K562 (cell line): ENCODE measurements at regions not wholly inside any gene's neighbourhood (a gene's known extent, or its start where the extent isn't known, plus 50 kb on each side); places are given as distances from the start of the nearest gene placed in this dataset.

Source experiments
- ATAC-seq: fragments of 200-7000 bp; cut with Tn5 transposase; 3 replicates; pipeline ENCODE4 v1.9.1; 2020; ENCODE audit warnings: moderate library complexity
- BruUV-seq: library from RNA; stranded (reverse); fragments of 400-500 nt; replicated peaks from 2 replicates; lab custom pipeline; 2021; lab: Mats Ljungman, UMichigan
- CTCF ChIA-PET: fragments of 300-600 bp; formaldehyde crosslinking; extraction: SDS; loops from one replicate; lab custom pipeline; 2021; ENCODE audit warnings: low intra/inter-chr PET ratio; lab: Yijun Ruan, JAX
- POLR2A ChIA-PET: fragments of 300-600, 350-650 bp; sonication (Branson Sonifier 250); formaldehyde crosslinking; extraction: SDS; loops from one replicate; lab custom pipeline; 2021; ENCODE audit warnings: antibody characterized with exemption, inconsistent platforms; lab: Yijun Ruan, JAX
- DNase-seq, 4 experiments: peaks; one replicate each; pipeline versions ENCODE4 v3.0.0 to v3.0.0-alpha.2; 2011 to 2018; ENCODE audit warnings: low spot score in 3 of 4, mixed read lengths in 3 of 4; ENCODE audit errors: extremely low read depth in 1 of 4
- FAIRE-seq: peaks from 2 replicates; lab custom pipeline; 2011; peaks lifted over from hg19 to GRCh38; lab: Jason Lieb, UNC
- H2AFZ ChIP-seq: 2 replicates; pipeline ENCODE4 v1.6.0; 2011; ENCODE audit warnings: low read depth, low read length, control low read depth, inconsistent platforms
- H3K27ac ChIP-seq: fragments of 200-600 bp; 3 replicates; pipeline ENCODE4 v1.8.0; 2011; ENCODE audit warnings: low read depth, mild to moderate bottlenecking, control low read depth, inconsistent platforms, low read length, moderate library complexity, mixed read lengths; ENCODE audit errors: extremely low read depth
- H3K27me3 ChIP-seq, 2 experiments: fragments of 300-600 bp in 1 of 2; 2 replicates in 1 of 2; 3 replicates in 1 of 2; pipeline versions ENCODE4 v1.6.0 to v1.8.0; 2011; ENCODE audit warnings: inconsistent platforms in 2 of 2, low read length in 2 of 2, mild to moderate bottlenecking in 1 of 2, mixed read lengths in 1 of 2, moderate library complexity in 1 of 2; ENCODE audit not compliant: control insufficient read depth in 2 of 2, insufficient read depth in 2 of 2
- H3K36me3 ChIP-seq: fragments of 300-600 bp; 3 replicates; pipeline ENCODE4 v1.8.0; 2011; ENCODE audit warnings: mild to moderate bottlenecking, low read length, inconsistent platforms; ENCODE audit not compliant: control insufficient read depth, insufficient read depth
- H3K4me1 ChIP-seq, 2 experiments: fragments of 200-600 bp in 1 of 2; replicated peaks in 1 of 2; 2 replicates in 1 of 2; 3 replicates in 1 of 2; pipeline versions ENCODE4 v1.5.1 to v1.8.0; 2011; ENCODE audit warnings: inconsistent platforms in 2 of 2, low read length in 2 of 2, mild to moderate bottlenecking in 1 of 2, mixed read lengths in 1 of 2, moderate library complexity in 1 of 2; ENCODE audit not compliant: control insufficient read depth in 2 of 2, insufficient read depth in 2 of 2
- H3K4me2 ChIP-seq: 2 replicates; pipeline ENCODE4 v1.6.1; 2011; ENCODE audit warnings: low read length, control low read depth, inconsistent platforms, mixed read lengths; ENCODE audit not compliant: insufficient read depth
- H3K4me3 ChIP-seq: fragments of 200-600 bp; sonication (generic), shearing (Covaris generic); 2 replicates; pipeline ENCODE4 v1.5.1; 2016; ENCODE audit warnings: control low read depth, inconsistent platforms
- H3K79me2 ChIP-seq: fragments of 200-600 bp; 3 replicates; pipeline ENCODE4 v1.8.0; 2011; ENCODE audit warnings: low read length, inconsistent platforms; ENCODE audit not compliant: control insufficient read depth, insufficient read depth
- H3K9ac ChIP-seq, 2 experiments: 2 replicates each; pipeline versions ENCODE4 v1.6.0 to v1.6.1; 2011; ENCODE audit warnings: low read depth in 2 of 2, low read length in 2 of 2, control low read depth in 1 of 2, inconsistent platforms in 1 of 2, mild to moderate bottlenecking in 1 of 2, mixed read lengths in 1 of 2; ENCODE audit not compliant: insufficient read depth in 1 of 2
- H3K9me1 ChIP-seq: one replicate; pipeline ENCODE4 v1.6.0; 2011; ENCODE audit warnings: inconsistent platforms, mild to moderate bottlenecking, low read length, moderate library complexity; ENCODE audit not compliant: control insufficient read depth, insufficient read depth
- H3K9me3 ChIP-seq: replicated peaks from 2 replicates; pipeline ENCODE4 v1.5.1; 2011; ENCODE audit warnings: low read depth, low read length, inconsistent platforms; ENCODE audit not compliant: control insufficient read depth, insufficient read depth
- H4K20me1 ChIP-seq: replicated peaks from 2 replicates; pipeline ENCODE4 v1.6.1; 2011; ENCODE audit warnings: low read length, inconsistent platforms, mixed read lengths; ENCODE audit not compliant: control insufficient read depth, insufficient read depth
- GATAD2B ChIP-seq: fragments of 450-650 bp; IDR thresholded peaks from 2 replicates; pipeline ENCODE4 v1.6.1; 2017; ENCODE audit warnings: mild to moderate bottlenecking, borderline replicate concordance
- HMGXB4 ChIP-seq: sonication (generic); formaldehyde crosslinking; IDR thresholded peaks from 2 replicates; pipeline ENCODE4 v1.8.1; 2023; ENCODE audit warnings: mild to moderate bottlenecking, missing genetic modification reagents
- NELFE ChIP-seq: IDR thresholded peaks from 2 replicates; pipeline ENCODE4 v1.6.1; 2011; ENCODE audit warnings: mild to moderate bottlenecking; ENCODE audit not compliant: insufficient read depth, insufficient read length
- NR2C1 ChIP-seq, 2 experiments: fragments of 450-650 bp; IDR thresholded peaks; 2 replicates each; pipeline ENCODE4 v1.6.1; 2017; ENCODE audit warnings: mild to moderate bottlenecking in 2 of 2, antibody characterized with exemption in 1 of 2, inconsistent platforms in 1 of 2, missing compliant biosample characterization in 1 of 2, missing genetic modification characterization in 1 of 2
- RNF219 ChIP-seq: fragments of 250-450 bp; sonication (Bioruptor Pico); IDR thresholded peaks from 2 replicates; pipeline ENCODE4 v1.5.0; 2022; ENCODE audit warnings: mild to moderate bottlenecking
- SAFB2 ChIP-seq: fragments of 200-400 bp; formaldehyde crosslinking; IDR thresholded peaks from 2 replicates; pipeline ENCODE4 v1.6.1; 2018; ENCODE audit warnings: borderline replicate concordance, low read length, low read depth, moderate library complexity; ENCODE audit not compliant: severe bottlenecking
- ZFX ChIP-seq: sonication (generic); formaldehyde crosslinking; IDR thresholded peaks from 2 replicates; pipeline ENCODE4 v1.8.0; 2022; ENCODE audit warnings: mild to moderate bottlenecking, missing genetic modification reagents, moderate library complexity
- ZSCAN29 ChIP-seq: fragments of 450-650 bp; IDR thresholded peaks from 2 replicates; pipeline ENCODE4 v1.6.1; 2017
- WGBS: fragments of 100-300 bp; shearing (Covaris generic); methylation state at CpG from one replicate; pipeline ENCODE4 v1.1.6; 2016; ENCODE audit warnings: low coverage, mixed read lengths; ENCODE audit not compliant: insufficient coverage; ENCODE audit errors: missing lambda C conversion rate; 5-methylcytosine and 5-hydroxymethylcytosine counted together
- in situ Hi-C: fragments of 300-500 bp; cut with MboI; formaldehyde crosslinking; loops from 4 replicates; pipeline ENCODE4 v1.15.0; 2018; ENCODE audit warnings: inconsistent platforms, mixed read lengths
- intact Hi-C: fragments of 100-400 bp; cut with micrococcal nuclease; formaldehyde crosslinking; loops from 2 replicates; pipeline ENCODE4 v1.14.2; 2022

GRCh38 chr12:34121360-34121759 is 99.1 kb downstream of the ALG10 start:
- Histone ChIP-seq H3K9me1 (no peaks in the 10 kb centered on the region), H3K9me3 (no peaks in the 10 kb centered on the region), H3K27me3 (no peaks in the 10 kb centered on the region), H3K27ac (no peak overlapping the region), H2AFZ (no peak overlapping the region), H3K4me2 (no peak overlapping the region), H3K36me3 (no peaks in the 10 kb centered on the region), H3K4me1 (peaks cover 0 to 5% of the 10 kb centered on the region in 2 experiments; a peak in 2 of 5 replicates), H4K20me1 (no peaks in the 10 kb centered on the region), H3K4me3 (no peak overlapping the region), H3K79me2 (no peaks in the 10 kb centered on the region), H3K9ac (no peak overlapping the region)
- TF ChIP-seq ZSCAN29 (no peak), GATAD2B (no peak), HMGXB4 (CRISPR knock-in tag) (no peak), RNF219 (CRISPR knock-in tag) (no peak), NELFE (no peak), NR2C1 (IDR thresholded peaks at IDR 0.05) (no peak), NR2C1 (tag; IDR thresholded peaks at IDR 0.05) (no peak), ZFX (CRISPR knock-in tag) (no peak), SAFB2 (no peak)
- ATAC-seq (no peak), FAIRE-seq (no peak), DNase-seq (no peak)
- POLR2A ChIA-PET, result no interaction called here
- no TSS peak for BruUV-seq
- CTCF ChIA-PET, result interaction anchor here (0.6 kb wide), 1 partner anchor 451 kb away, joined by 3 read pairs; no protein-coding TSS in a partner anchor
- WGBS, result 13% methylated on average over 1 of the region's 1 CpG
- intact Hi-C loops, result loop anchor here (5.0 to 10.0 kb wide), 3 partner anchors 89 to 1367 kb away; partner anchors contain the start of gene YARS2
- in situ Hi-C loops, result loop anchor here (5.0 to 10.0 kb wide), 3 partner anchors 96 to 503 kb away; no protein-coding TSS in a partner anchor
